ENCODE measurements at regions not wholly inside any gene's neighbourhood (a gene's known extent, or its start where the extent isn't known, plus 50 kb on each side); places are given as distances from the start of the nearest gene placed in this dataset.

GRCh38 chr17:6231886-6232731 is 161.9 kb downstream of the WSCD1 start:
- H3K36me3 ChIP-seq (ENCODE audit: control insufficient read depth, insufficient read depth, low read length), result no peaks in the 10 kb centered on the region
- H3K9me3 ChIP-seq (ENCODE audit: control insufficient read depth, low read length), result no peaks in the 10 kb centered on the region
- no peak overlapping the region for H3K4me3 ChIP-seq (ENCODE audit: insufficient read depth, low read depth, low read length)
- WGBS, 2 experiments, result 81 to 82% methylated on average over 21 of the region's 21 CpGs
- no peak overlapping the region for H3K27ac ChIP-seq (ENCODE audit: insufficient read depth, low read depth, low read length, poor library complexity, severe bottlenecking)
- H3K4me1 ChIP-seq (ENCODE audit: control insufficient read depth, insufficient read depth, low read length), result no peaks in the 10 kb centered on the region
- H3K27me3 ChIP-seq (ENCODE audit: control insufficient read depth, insufficient read depth, low read length, poor library complexity, severe bottlenecking), result no peaks in the 10 kb centered on the region

- Histone ChIP-seq H3K36me3 (ENCODE audit: control insufficient read depth, insufficient read depth, low read length) (no peaks in the 10 kb centered on the region), H3K4me3 (ENCODE audit: insufficient read depth, low read depth, low read length) (no peak overlapping the region), H3K9me3 (ENCODE audit: control insufficient read depth, low read length) (no peaks in the 10 kb centered on the region), H3K27me3 (ENCODE audit: control insufficient read depth, insufficient read depth, low read length, poor library complexity, severe bottlenecking) (no peaks in the 10 kb centered on the region), H3K4me1 (ENCODE audit: control insufficient read depth, insufficient read depth, low read length) (no peaks in the 10 kb centered on the region), H3K27ac (ENCODE audit: insufficient read depth, low read depth, low read length, poor library complexity, severe bottlenecking) (no peak overlapping the region)
- 96 to 97% methylated on average over 8 of the region's 8 CpGs for WGBS, 2 experiments
Measured at GRCh38 chr17:6231465-6231864, 161.3 kb downstream of the WSCD1 start.

- Histone ChIP-seq H3K4me1 (ENCODE audit: control insufficient read depth, insufficient read depth, low read length) (no peaks in the 10 kb centered on the region), H3K27me3 (ENCODE audit: control insufficient read depth, insufficient read depth, low read length, poor library complexity, severe bottlenecking) (no peaks in the 10 kb centered on the region), H3K36me3 (ENCODE audit: control insufficient read depth, insufficient read depth, low read length) (no peaks in the 10 kb centered on the region), H3K4me3 (ENCODE audit: insufficient read depth, low read depth, low read length) (no peak overlapping the region), H3K9me3 (ENCODE audit: control insufficient read depth, low read length) (peaks cover 2% of the 10 kb centered on the region), H3K27ac (ENCODE audit: insufficient read depth, low read depth, low read length, poor library complexity, severe bottlenecking) (no peak overlapping the region)
- 93 to 94% methylated on average over 7 of the region's 7 CpGs for WGBS, 2 experiments
Measured at GRCh38 chr17:6218333-6218732, 148.2 kb downstream of the WSCD1 start.

GRCh38 chr17:6215071-6216035 is 145.2 kb downstream of the WSCD1 start:
- no peaks in the 10 kb centered on the region for H3K36me3 ChIP-seq (ENCODE audit: control insufficient read depth, insufficient read depth, low read length)
- H3K4me1 ChIP-seq (ENCODE audit: control insufficient read depth, insufficient read depth, low read length), result no peaks in the 10 kb centered on the region
- 95% methylated on average over 13 of the region's 13 CpGs for WGBS, 2 experiments
- H3K9me3 ChIP-seq (ENCODE audit: control insufficient read depth, low read length), result no peaks in the 10 kb centered on the region
- no peak overlapping the region for H3K27ac ChIP-seq (ENCODE audit: insufficient read depth, low read depth, low read length, poor library complexity, severe bottlenecking)
- H3K27me3 ChIP-seq (ENCODE audit: control insufficient read depth, insufficient read depth, low read length, poor library complexity, severe bottlenecking), result no peaks in the 10 kb centered on the region
- H3K4me3 ChIP-seq (ENCODE audit: insufficient read depth, low read depth, low read length), result no peak overlapping the region

- H3K4me1 ChIP-seq (ENCODE audit: control insufficient read depth, insufficient read depth, low read length), result no peaks in the 10 kb centered on the region
- H3K27me3 ChIP-seq (ENCODE audit: control insufficient read depth, insufficient read depth, low read length, poor library complexity, severe bottlenecking), result no peaks in the 10 kb centered on the region
- no peaks in the 10 kb centered on the region for H3K9me3 ChIP-seq (ENCODE audit: control insufficient read depth, low read length)
- no peaks in the 10 kb centered on the region for H3K36me3 ChIP-seq (ENCODE audit: control insufficient read depth, insufficient read depth, low read length)
- 94 to 95% methylated on average over 4 of the region's 4 CpGs for WGBS, 2 experiments
- H3K27ac ChIP-seq (ENCODE audit: insufficient read depth, low read depth, low read length, poor library complexity, severe bottlenecking), result no peak overlapping the region
- no peak overlapping the region for H3K4me3 ChIP-seq (ENCODE audit: insufficient read depth, low read depth, low read length)
Measured at GRCh38 chr17:6213859-6214258, 143.7 kb downstream of the WSCD1 start.

- no peak overlapping the region for H3K4me3 ChIP-seq (ENCODE audit: insufficient read depth, low read depth, low read length)
- no peaks in the 10 kb centered on the region for H3K9me3 ChIP-seq (ENCODE audit: control insufficient read depth, low read length)
- no peaks in the 10 kb centered on the region for H3K36me3 ChIP-seq (ENCODE audit: control insufficient read depth, insufficient read depth, low read length)
- H3K27ac ChIP-seq (ENCODE audit: insufficient read depth, low read depth, low read length, poor library complexity, severe bottlenecking), result no peak overlapping the region
- 88 to 93% methylated on average over 5 of the region's 5 CpGs for WGBS, 2 experiments
- no peaks in the 10 kb centered on the region for H3K4me1 ChIP-seq (ENCODE audit: control insufficient read depth, insufficient read depth, low read length)
- H3K27me3 ChIP-seq (ENCODE audit: control insufficient read depth, insufficient read depth, low read length, poor library complexity, severe bottlenecking), result no peaks in the 10 kb centered on the region
Measured at GRCh38 chr17:6212766-6213165, 142.6 kb downstream of the WSCD1 start.

- H3K9me3 ChIP-seq (ENCODE audit: control insufficient read depth, low read length), result no peaks in the 10 kb centered on the region
- 91 to 94% methylated on average over 5 of the region's 5 CpGs for WGBS, 2 experiments
- peaks cover 3% of the 10 kb centered on the region for H3K4me1 ChIP-seq (ENCODE audit: control insufficient read depth, insufficient read depth, low read length)
- no peaks in the 10 kb centered on the region for H3K27me3 ChIP-seq (ENCODE audit: control insufficient read depth, insufficient read depth, low read length, poor library complexity, severe bottlenecking)
- no peak overlapping the region for H3K4me3 ChIP-seq (ENCODE audit: insufficient read depth, low read depth, low read length)
- no peaks in the 10 kb centered on the region for H3K36me3 ChIP-seq (ENCODE audit: control insufficient read depth, insufficient read depth, low read length)
- no peak overlapping the region for H3K27ac ChIP-seq (ENCODE audit: insufficient read depth, low read depth, low read length, poor library complexity, severe bottlenecking)
Measured at GRCh38 chr17:6209829-6210228, 139.7 kb downstream of the WSCD1 start.

- Histone ChIP-seq H3K27ac (ENCODE audit: insufficient read depth, low read depth, low read length, poor library complexity, severe bottlenecking) (no peak overlapping the region), H3K9me3 (ENCODE audit: control insufficient read depth, low read length) (no peaks in the 10 kb centered on the region), H3K36me3 (ENCODE audit: control insufficient read depth, insufficient read depth, low read length) (no peaks in the 10 kb centered on the region), H3K4me1 (ENCODE audit: control insufficient read depth, insufficient read depth, low read length) (peaks cover 3% of the 10 kb centered on the region), H3K27me3 (ENCODE audit: control insufficient read depth, insufficient read depth, low read length, poor library complexity, severe bottlenecking) (no peaks in the 10 kb centered on the region), H3K4me3 (ENCODE audit: insufficient read depth, low read depth, low read length) (no peak overlapping the region)
- 92 to 94% methylated on average over 15 of the region's 16 CpGs for whole genome bisulfite sequencing, 2 experiments
Measured at GRCh38 chr17:6208608-6209180, 138.5 kb downstream of the WSCD1 start.

- 93 to 96% methylated on average over 6 of the region's 6 CpGs for WGBS, 2 experiments
- Histone ChIP-seq H3K36me3 (ENCODE audit: control insufficient read depth, insufficient read depth, low read length) (no peaks in the 10 kb centered on the region), H3K4me1 (ENCODE audit: control insufficient read depth, insufficient read depth, low read length) (peaks cover 3% of the 10 kb centered on the region), H3K27me3 (ENCODE audit: control insufficient read depth, insufficient read depth, low read length, poor library complexity, severe bottlenecking) (no peaks in the 10 kb centered on the region), H3K27ac (ENCODE audit: insufficient read depth, low read depth, low read length, poor library complexity, severe bottlenecking) (no peak overlapping the region), H3K4me3 (ENCODE audit: insufficient read depth, low read depth, low read length) (no peak overlapping the region), H3K9me3 (ENCODE audit: control insufficient read depth, low read length) (no peaks in the 10 kb centered on the region)
Measured at GRCh38 chr17:6205525-6205924, 135.3 kb downstream of the WSCD1 start.

- peaks cover 3% of the 10 kb centered on the region for H3K4me1 ChIP-seq (ENCODE audit: control insufficient read depth, insufficient read depth, low read length)
- H3K9me3 ChIP-seq (ENCODE audit: control insufficient read depth, low read length), result no peaks in the 10 kb centered on the region
- WGBS, 2 experiments, result 73 to 76% methylated on average over 4 of the region's 4 CpGs
- no peaks in the 10 kb centered on the region for H3K27me3 ChIP-seq (ENCODE audit: control insufficient read depth, insufficient read depth, low read length, poor library complexity, severe bottlenecking)
- no peak overlapping the region for H3K4me3 ChIP-seq (ENCODE audit: insufficient read depth, low read depth, low read length)
- H3K27ac ChIP-seq (ENCODE audit: insufficient read depth, low read depth, low read length, poor library complexity, severe bottlenecking), result no peak overlapping the region
- no peaks in the 10 kb centered on the region for H3K36me3 ChIP-seq (ENCODE audit: control insufficient read depth, insufficient read depth, low read length)
Measured at GRCh38 chr17:6205033-6205432, 134.9 kb downstream of the WSCD1 start.
